GM12864 (cell line): ENCODE measurements at regions not wholly inside any gene's neighbourhood (a gene's known extent, or its start where the extent isn't known, plus 50 kb on each side); places are given as distances from the start of the nearest gene placed in this dataset.
"Not testable (repeated sequence)": the region's sequence is repeated elsewhere in the genome, so short reads cannot be mapped to it uniquely, and the experiment has no call there.

Experiments used
- DNase-seq: peaks from one replicate; pipeline ENCODE4 v3.0.0-alpha.2; 2011; ENCODE audit warnings: low read depth
- H3K4me3 ChIP-seq: 2 replicates; pipeline ENCODE4 v1.5.1; 2011; ENCODE audit warnings: mild to moderate bottlenecking, low read depth, low read length, control low read depth
- TF ChIP-seq, protein P1 (sequence below): IDR thresholded peaks from 2 replicates; pipeline ENCODE4 v1.5.1; 2011; ENCODE audit warnings: low read depth, mild to moderate bottlenecking, moderate library complexity, low read length, control low read depth, inconsistent platforms; ENCODE audit errors: missing control alignments

GRCh38 chr1:240722788-240723187, 110.8 kb upstream of the GREM2 start:
- TF ChIP-seq, protein P1, sequence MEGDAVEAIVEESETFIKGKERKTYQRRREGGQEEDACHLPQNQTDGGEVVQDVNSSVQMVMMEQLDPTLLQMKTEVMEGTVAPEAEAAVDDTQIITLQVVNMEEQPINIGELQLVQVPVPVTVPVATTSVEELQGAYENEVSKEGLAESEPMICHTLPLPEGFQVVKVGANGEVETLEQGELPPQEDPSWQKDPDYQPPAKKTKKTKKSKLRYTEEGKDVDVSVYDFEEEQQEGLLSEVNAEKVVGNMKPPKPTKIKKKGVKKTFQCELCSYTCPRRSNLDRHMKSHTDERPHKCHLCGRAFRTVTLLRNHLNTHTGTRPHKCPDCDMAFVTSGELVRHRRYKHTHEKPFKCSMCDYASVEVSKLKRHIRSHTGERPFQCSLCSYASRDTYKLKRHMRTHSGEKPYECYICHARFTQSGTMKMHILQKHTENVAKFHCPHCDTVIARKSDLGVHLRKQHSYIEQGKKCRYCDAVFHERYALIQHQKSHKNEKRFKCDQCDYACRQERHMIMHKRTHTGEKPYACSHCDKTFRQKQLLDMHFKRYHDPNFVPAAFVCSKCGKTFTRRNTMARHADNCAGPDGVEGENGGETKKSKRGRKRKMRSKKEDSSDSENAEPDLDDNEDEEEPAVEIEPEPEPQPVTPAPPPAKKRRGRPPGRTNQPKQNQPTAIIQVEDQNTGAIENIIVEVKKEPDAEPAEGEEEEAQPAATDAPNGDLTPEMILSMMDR, result no peak
- H3K4me3 ChIP-seq, result no peak overlapping the region
- no peak for DNase-seq

DNA sequence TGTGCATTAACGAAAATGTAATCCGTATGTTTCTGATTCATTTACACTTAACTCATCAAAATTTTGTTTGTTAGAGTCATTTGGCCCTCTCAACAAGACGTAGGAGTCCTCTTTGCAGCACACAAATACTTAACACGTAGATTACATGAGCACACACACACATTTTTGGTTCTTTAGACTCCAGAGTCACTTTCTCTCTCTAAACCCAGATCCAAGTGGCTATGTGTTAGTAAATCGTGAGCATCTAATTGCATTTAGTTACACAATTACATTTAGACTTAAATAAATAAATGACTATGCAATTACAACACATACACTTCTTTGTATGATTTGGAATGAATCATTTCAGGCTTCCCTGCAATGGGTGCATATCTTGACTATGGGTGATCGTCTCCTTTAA, 109.0 kb upstream of the GREM2 start:
- TF ChIP-seq, protein P1, result no peak
- H3K4me3 ChIP-seq, result no peak overlapping the region
- no peak for DNase-seq

- no peak for DNase-seq
- no peak overlapping the region for H3K4me3 ChIP-seq
- TF ChIP-seq, protein P1, result no peak
These were observed 108.2 kb upstream of the GREM2 start for GRCh38 chr1:240719953-240720700.

GRCh38 chr1:240716538-240716937, 104.6 kb upstream of the GREM2 start:
- H3K4me3 ChIP-seq, DNase-seq: not testable (repeated sequence)

- DNase-seq, result no peak
- TF ChIP-seq, protein P1, result no peak
- H3K4me3 ChIP-seq, result no peak overlapping the region
These were observed 102.8 kb upstream of the GREM2 start for GRCh38 chr1:240714568-240715292.

DNA sequence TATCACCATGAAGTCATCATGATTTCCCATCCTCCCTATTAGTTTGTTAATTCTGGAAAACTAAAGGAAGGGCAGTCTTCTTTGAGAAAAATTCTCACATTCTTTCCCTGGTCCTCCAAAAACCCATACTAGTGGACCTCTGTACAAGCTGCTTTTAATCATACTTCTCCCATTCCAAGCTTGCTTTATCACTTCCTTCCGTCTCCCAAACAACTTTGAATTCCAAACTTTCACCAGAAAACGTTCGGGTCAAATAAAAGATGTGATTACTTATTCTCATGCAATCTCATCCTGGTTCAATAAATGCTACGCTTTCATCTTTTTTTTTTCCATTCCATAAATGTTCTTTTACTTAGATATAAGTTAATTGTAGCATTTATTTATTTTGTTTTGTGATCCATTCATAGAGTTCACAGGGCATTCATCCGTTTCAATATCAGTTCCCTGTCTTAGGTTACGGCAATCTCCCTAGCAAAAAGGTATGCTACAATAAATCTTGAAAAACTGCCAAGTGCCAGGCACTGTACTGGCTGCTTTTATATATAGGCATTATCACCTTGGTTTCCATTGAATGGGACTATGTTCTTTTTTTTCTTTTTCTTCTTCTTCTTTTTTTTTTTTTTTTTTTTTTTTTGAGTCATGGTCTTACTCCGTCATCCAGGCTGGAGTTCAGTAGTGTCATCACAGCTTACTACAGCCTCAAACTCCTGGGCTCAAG, 100.2 kb upstream of the GREM2 start:
- no peak for DNase-seq
- TF ChIP-seq, protein P1, result no peak
- no peak overlapping the region for H3K4me3 ChIP-seq

DNA sequence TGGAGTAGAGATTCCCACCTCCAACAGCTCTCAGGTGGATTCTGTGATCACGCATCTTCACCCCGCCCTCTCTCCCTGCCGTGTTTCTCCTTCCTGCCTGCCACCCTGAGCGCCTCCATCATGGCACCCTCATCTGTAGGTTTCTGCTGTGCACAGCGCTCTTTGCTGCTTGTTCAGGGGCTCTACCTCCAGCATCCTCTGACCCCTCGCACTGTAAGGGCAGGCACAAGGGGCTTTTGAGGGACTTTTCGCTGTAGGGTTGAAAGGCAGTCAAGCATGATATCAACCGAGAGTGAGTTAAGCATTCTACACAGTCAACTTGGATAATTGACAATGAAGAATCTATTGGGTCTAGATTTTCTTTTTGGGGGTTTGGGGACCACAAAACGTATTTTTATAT, 99.1 kb upstream of the GREM2 start:
- TF ChIP-seq, protein P1, result no peak
- no peak for DNase-seq
- H3K4me3 ChIP-seq, result no peak overlapping the region
